Heart right ventricle (tissue), 16 donors: ENCODE measurements at regions not wholly inside any gene's neighbourhood (a gene's known extent, or its start where the extent isn't known, plus 50 kb on each side); places are given as distances from the start of the nearest gene placed in this dataset.

ENCODE experiments used
- ATAC-seq, 8 donors: fragments of 200-7000 bp; cut with Tn5 transposase; one replicate each; pipeline ENCODE4 v1.9.1; 2020; ENCODE audit warnings: mild to moderate bottlenecking in 8 of 8, moderate library complexity in 8 of 8, moderate number of reproducible peaks in 1 of 8
- DNase-seq, 2 donors: peaks; one replicate each; pipeline ENCODE4 v3.0.0-alpha.2; 2020
- H3K27ac ChIP-seq, 10 donors: fragments of 200-600 bp; sonication (generic) in 2 of 10; one replicate each; pipeline versions ENCODE4 v1.5.0 to v1.8.0; 2020 to 2022; ENCODE audit warnings: mild to moderate bottlenecking in 3 of 10
- H3K27me3 ChIP-seq, 7 donors: fragments of 200-600 bp; one replicate each; pipeline ENCODE4 v1.8.0; 2021 to 2022; ENCODE audit warnings: mild to moderate bottlenecking in 2 of 7
- H3K36me3 ChIP-seq, 9 donors: fragments of 200-600 bp; sonication (generic) in 1 of 9; one replicate each; pipeline versions ENCODE4 v1.5.0 to v1.8.0; 2020 to 2022; ENCODE audit warnings: mild to moderate bottlenecking in 2 of 9
- H3K4me1 ChIP-seq, 9 donors: fragments of 200-600 bp; sonication (generic) in 1 of 9; one replicate each; pipeline versions ENCODE4 v1.5.0 to v1.8.0; 2020 to 2022; ENCODE audit warnings: mild to moderate bottlenecking in 4 of 9
- H3K4me3 ChIP-seq, 10 donors: fragments of 200-600 bp; sonication (generic) in 2 of 10; one replicate each; pipeline versions ENCODE4 v1.5.0 to v1.8.0; 2020 to 2022; ENCODE audit warnings: mild to moderate bottlenecking in 7 of 10, moderate library complexity in 2 of 10
- H3K9me3 ChIP-seq, 11 donors: fragments of 200-600 bp in 10 of 11; sonication (generic) in 2 of 11; one replicate each; pipeline versions ENCODE4 v1.5.0 to v1.8.0; 2013 to 2022; ENCODE audit warnings: mild to moderate bottlenecking in 2 of 11, control low read depth in 1 of 11, moderate library complexity in 1 of 11
- CTCF ChIP-seq, 9 donors: fragments of 200-600 bp; sonication (generic) in 2 of 9; IDR thresholded peaks; one replicate each; pipeline versions ENCODE4 v1.5.0 to v1.8.0; 2021 to 2022; ENCODE audit warnings: antibody characterized with exemption in 9 of 9, mild to moderate bottlenecking in 5 of 9, moderate library complexity in 1 of 9
- WGBS, 2 donors: extraction: QIAGEN DNeasy Blood & Tissue Kit; methylation state at CpG; one replicate each; pipeline ENCODE4 v1.1.7; 2013; ENCODE audit warnings: inconsistent platforms in 1 of 2; 5-methylcytosine and 5-hydroxymethylcytosine counted together
- intact Hi-C, 10 donors: fragments of 100-400 bp; cut with DNase I; formaldehyde crosslinking; loops; one replicate each; pipeline versions ENCODE4 v1.11.1 to v1.14.2; 2022
- donor health status: Arrhythmogenic right ventricular cardiomyopathy.
- donor health status: ischemic (EF 13 %, LVEDD 7.1; RV severe dilation, severe dysfunction).
- donor health status: healthy with polysubstance abuse.
- donor health status: DM: no; HTN: yes; CAD: no.
- donor health status: DM: no; HTN: no; CAD: no.
- donor health status: ischemic (EF 25% LVEDD 6.9; RV normal size, moderate dysfunction).
- donor health status: ischemic (EF 25% LVEDD 5.7; RV mildly dilated, moderate dysfunction).
- donor health status: healthy.
- donor health status: DM: yes; HTN: yes; CAD: no.
- donor health status: Ischemic cardiomyopathy.
- donor health status: ischemic (EF 35%, LVEDD 5.7; RV mildly dilated, moderate dysfunction).
- donor health status: nonischemic (EF 11% LVEDD 7.7; RV severe dilation, severe dysfunction).
- donor health status: DM: yes; HTN: yes; CAD: no.
- donor health status: PGD.
- donor health status: ischemic (EF 29% LVEDD 5.4; RV normal size, mild dysfunction).
- donor health status: nonischemic (EF 23%, LVEDD 6.1; RV moderate dilation, normal function).

- Histone ChIP-seq H3K4me3 (no peak overlapping the region), H3K9me3 (peaks cover 0 to 6% (median 0%) of the 10 kb centered on the region in 11 donors), H3K4me1 (no peaks in the 10 kb centered on the region), H3K27me3 (no peaks in the 10 kb centered on the region), H3K36me3 (no peaks in the 10 kb centered on the region), H3K27ac (no peak overlapping the region)
- DNase-seq (no peak), ATAC-seq (no peak)
- TF ChIP-seq CTCF (IDR thresholded peaks at IDR 0.05) = no peak
- WGBS, 2 donors = 72 to 80% methylated on average over 2 of the region's 2 CpGs
- intact Hi-C loops = no loop called here
Measured at GRCh38 chr1:187725216-187725615, 896.5 kb downstream of the PLA2G4A start.

- TF ChIP-seq CTCF (IDR thresholded peaks at IDR 0.05) = no peak
- H3K27me3 ChIP-seq = no peaks in the 10 kb centered on the region
- 83 to 91% methylated on average over 1 of the region's 1 CpG for WGBS, 2 donors
- intact Hi-C loops = no loop called here
- H3K4me1 ChIP-seq = no peaks in the 10 kb centered on the region
- ATAC-seq (no peak), DNase-seq (no peak)
- no peak overlapping the region for H3K4me3 ChIP-seq
- no peak overlapping the region for H3K27ac ChIP-seq
- no peaks in the 10 kb centered on the region for H3K9me3 ChIP-seq
- H3K36me3 ChIP-seq = no peaks in the 10 kb centered on the region
Measured at GRCh38 chr1:187733232-187733631, 904.5 kb downstream of the PLA2G4A start.

- no peak for ATAC-seq
Measured at GRCh38 chr1:187734427-187734826, 905.7 kb downstream of the PLA2G4A start.

GRCh38 chr1:187744665-187745064 is 915.9 kb downstream of the PLA2G4A start:
- Histone ChIP-seq H3K27me3 (no peaks in the 10 kb centered on the region), H3K4me1 (no peaks in the 10 kb centered on the region), H3K27ac (no peak overlapping the region), H3K36me3 (no peaks in the 10 kb centered on the region), H3K4me3 (no peak overlapping the region), H3K9me3 (peaks cover 0 to 21% (median 0%) of the 10 kb centered on the region in 11 donors)
- no peak for TF ChIP-seq CTCF (IDR thresholded peaks at IDR 0.05)
- WGBS, 2 donors = 55 to 69% methylated on average over 1 of the region's 1 CpG
- DNase-seq (no peak), ATAC-seq (no peak)
- intact Hi-C loops = no loop called here

More at GRCh38 chr1:187734427-187734826, 905.7 kb downstream of the PLA2G4A start:
- H3K27me3 ChIP-seq = no peaks in the 10 kb centered on the region
- intact Hi-C loops = no loop called here
- WGBS, 2 donors = 84 to 86% methylated on average over 4 of the region's 4 CpGs
- H3K4me3 ChIP-seq = no peak overlapping the region
- no peaks in the 10 kb centered on the region for H3K4me1 ChIP-seq
- no peak for DNase-seq
- H3K27ac ChIP-seq = no peak overlapping the region
- no peaks in the 10 kb centered on the region for H3K36me3 ChIP-seq
- H3K9me3 ChIP-seq = no peaks in the 10 kb centered on the region
- TF ChIP-seq CTCF (IDR thresholded peaks at IDR 0.05) = no peak
